K562 (cell line): ENCODE measurements at regions not wholly inside any gene's neighbourhood (a gene's known extent, or its start where the extent isn't known, plus 50 kb on each side); places are given as distances from the start of the nearest gene placed in this dataset.

Source experiments
- ATAC-seq: fragments of 200-7000 bp; cut with Tn5 transposase; 3 replicates; pipeline ENCODE4 v1.9.1; 2020; ENCODE audit warnings: moderate library complexity
- BruUV-seq: library from RNA; stranded (reverse); fragments of 400-500 nt; replicated peaks from 2 replicates; lab custom pipeline; 2021; lab: Mats Ljungman, UMichigan
- CTCF ChIA-PET: fragments of 300-600 bp; formaldehyde crosslinking; extraction: SDS; loops from one replicate; lab custom pipeline; 2021; ENCODE audit warnings: low intra/inter-chr PET ratio; lab: Yijun Ruan, JAX
- POLR2A ChIA-PET: fragments of 300-600, 350-650 bp; sonication (Branson Sonifier 250); formaldehyde crosslinking; extraction: SDS; loops from one replicate; lab custom pipeline; 2021; ENCODE audit warnings: antibody characterized with exemption, inconsistent platforms; lab: Yijun Ruan, JAX
- DNase-seq, 4 experiments: peaks; one replicate each; pipeline versions ENCODE4 v3.0.0 to v3.0.0-alpha.2; 2011 to 2018; ENCODE audit warnings: low spot score in 3 of 4, mixed read lengths in 3 of 4; ENCODE audit errors: extremely low read depth in 1 of 4
- FAIRE-seq: peaks from 2 replicates; lab custom pipeline; 2011; peaks lifted over from hg19 to GRCh38; lab: Jason Lieb, UNC
- H2AFZ ChIP-seq: 2 replicates; pipeline ENCODE4 v1.6.0; 2011; ENCODE audit warnings: low read depth, low read length, control low read depth, inconsistent platforms
- H3K27ac ChIP-seq: fragments of 200-600 bp; 3 replicates; pipeline ENCODE4 v1.8.0; 2011; ENCODE audit warnings: low read depth, mild to moderate bottlenecking, control low read depth, inconsistent platforms, low read length, moderate library complexity, mixed read lengths; ENCODE audit errors: extremely low read depth
- H3K27me3 ChIP-seq, 2 experiments: fragments of 300-600 bp in 1 of 2; 2 replicates in 1 of 2; 3 replicates in 1 of 2; pipeline versions ENCODE4 v1.6.0 to v1.8.0; 2011; ENCODE audit warnings: inconsistent platforms in 2 of 2, low read length in 2 of 2, mild to moderate bottlenecking in 1 of 2, mixed read lengths in 1 of 2, moderate library complexity in 1 of 2; ENCODE audit not compliant: control insufficient read depth in 2 of 2, insufficient read depth in 2 of 2
- H3K36me3 ChIP-seq: fragments of 300-600 bp; 3 replicates; pipeline ENCODE4 v1.8.0; 2011; ENCODE audit warnings: mild to moderate bottlenecking, low read length, inconsistent platforms; ENCODE audit not compliant: control insufficient read depth, insufficient read depth
- H3K4me1 ChIP-seq, 2 experiments: fragments of 200-600 bp in 1 of 2; replicated peaks in 1 of 2; 2 replicates in 1 of 2; 3 replicates in 1 of 2; pipeline versions ENCODE4 v1.5.1 to v1.8.0; 2011; ENCODE audit warnings: inconsistent platforms in 2 of 2, low read length in 2 of 2, mild to moderate bottlenecking in 1 of 2, mixed read lengths in 1 of 2, moderate library complexity in 1 of 2; ENCODE audit not compliant: control insufficient read depth in 2 of 2, insufficient read depth in 2 of 2
- H3K4me2 ChIP-seq: 2 replicates; pipeline ENCODE4 v1.6.1; 2011; ENCODE audit warnings: low read length, control low read depth, inconsistent platforms, mixed read lengths; ENCODE audit not compliant: insufficient read depth
- H3K4me3 ChIP-seq: fragments of 200-600 bp; sonication (generic), shearing (Covaris generic); 2 replicates; pipeline ENCODE4 v1.5.1; 2016; ENCODE audit warnings: control low read depth, inconsistent platforms
- H3K79me2 ChIP-seq: fragments of 200-600 bp; 3 replicates; pipeline ENCODE4 v1.8.0; 2011; ENCODE audit warnings: low read length, inconsistent platforms; ENCODE audit not compliant: control insufficient read depth, insufficient read depth
- H3K9ac ChIP-seq, 2 experiments: 2 replicates each; pipeline versions ENCODE4 v1.6.0 to v1.6.1; 2011; ENCODE audit warnings: low read depth in 2 of 2, low read length in 2 of 2, control low read depth in 1 of 2, inconsistent platforms in 1 of 2, mild to moderate bottlenecking in 1 of 2, mixed read lengths in 1 of 2; ENCODE audit not compliant: insufficient read depth in 1 of 2
- H3K9me1 ChIP-seq: one replicate; pipeline ENCODE4 v1.6.0; 2011; ENCODE audit warnings: inconsistent platforms, mild to moderate bottlenecking, low read length, moderate library complexity; ENCODE audit not compliant: control insufficient read depth, insufficient read depth
- H3K9me3 ChIP-seq: replicated peaks from 2 replicates; pipeline ENCODE4 v1.5.1; 2011; ENCODE audit warnings: low read depth, low read length, inconsistent platforms; ENCODE audit not compliant: control insufficient read depth, insufficient read depth
- H4K20me1 ChIP-seq: replicated peaks from 2 replicates; pipeline ENCODE4 v1.6.1; 2011; ENCODE audit warnings: low read length, inconsistent platforms, mixed read lengths; ENCODE audit not compliant: control insufficient read depth, insufficient read depth
- ARID4B ChIP-seq: sonication (generic); formaldehyde crosslinking; IDR thresholded peaks from 2 replicates; pipeline ENCODE4 v1.8.0; 2022; ENCODE audit warnings: mild to moderate bottlenecking, missing genetic modification reagents
- CBX1 ChIP-seq: sonication (generic); IDR thresholded peaks from 2 replicates; pipeline ENCODE4 v1.6.1; 2016; ENCODE audit warnings: antibody characterized with exemption, low read depth, mild to moderate bottlenecking
- CHD4 ChIP-seq: fragments of 200-600 bp; sonication (generic); IDR thresholded peaks from 3 replicates; pipeline ENCODE4 v1.6.1; 2012; ENCODE audit warnings: low read depth, mild to moderate bottlenecking, mixed read lengths, low read length, inconsistent platforms; ENCODE audit not compliant: insufficient read depth, insufficient replicate concordance, poor library complexity, severe bottlenecking
- FOXJ3 ChIP-seq: sonication (generic); formaldehyde crosslinking; IDR thresholded peaks from 2 replicates; pipeline ENCODE4 v1.4.0; 2020; ENCODE audit warnings: mild to moderate bottlenecking, missing genetic modification reagents
- MAZ ChIP-seq, 2 experiments: fragments of 450-650 bp in 1 of 2; sonication (generic) in 1 of 2; formaldehyde crosslinking; IDR thresholded peaks in 1 of 2; conservative IDR thresholded peaks in 1 of 2; 2 replicates each; pipeline versions ENCODE4 v1.4.0 to v1.5.0; 2020; ENCODE audit warnings: mild to moderate bottlenecking in 1 of 2, missing genetic modification reagents in 1 of 2
- MECOM ChIP-seq: fragments of 250-450 bp; sonication (Bioruptor Pico); IDR thresholded peaks from 2 replicates; pipeline ENCODE4 v1.8.0; 2022; ENCODE audit warnings: inconsistent platforms
- PPARD ChIP-seq: fragments of 250-450 bp; sonication (Bioruptor Pico); IDR thresholded peaks from 2 replicates; pipeline ENCODE4 v1.8.0; 2022; ENCODE audit warnings: inconsistent platforms, mild to moderate bottlenecking, moderate library complexity
- RBM25 ChIP-seq: fragments of 200-400 bp; formaldehyde crosslinking; IDR thresholded peaks from 2 replicates; pipeline ENCODE4 v1.6.1; 2018; ENCODE audit warnings: low read length, low read depth, moderate library complexity; ENCODE audit not compliant: severe bottlenecking
- SNIP1 ChIP-seq: fragments of 450-650 bp; IDR thresholded peaks from 2 replicates; pipeline ENCODE4 v1.7.1; 2017; ENCODE audit warnings: low read depth, mild to moderate bottlenecking
- TEAD1 ChIP-seq, 2 experiments: fragments of 450-650 bp in 1 of 2; sonication (generic) in 1 of 2; formaldehyde crosslinking; IDR thresholded peaks; 2 replicates each; pipeline versions ENCODE4 v1.4.0 to v1.8.0; 2020 to 2022; ENCODE audit warnings: mild to moderate bottlenecking in 2 of 2, missing genetic modification reagents in 1 of 2
- ZBTB33 ChIP-seq: sonication (generic); formaldehyde crosslinking; IDR thresholded peaks from 2 replicates; pipeline ENCODE4 v1.8.1; 2023; ENCODE audit warnings: mild to moderate bottlenecking, missing genetic modification reagents
- ZNF224 ChIP-seq: sonication (generic); formaldehyde crosslinking; IDR thresholded peaks from 2 replicates; pipeline ENCODE4 v1.8.0; 2022; ENCODE audit warnings: mild to moderate bottlenecking, missing genetic modification reagents
- WGBS: fragments of 100-300 bp; shearing (Covaris generic); methylation state at CpG from one replicate; pipeline ENCODE4 v1.1.6; 2016; ENCODE audit warnings: low coverage, mixed read lengths; ENCODE audit not compliant: insufficient coverage; ENCODE audit errors: missing lambda C conversion rate; 5-methylcytosine and 5-hydroxymethylcytosine counted together
- in situ Hi-C: fragments of 300-500 bp; cut with MboI; formaldehyde crosslinking; loops from 4 replicates; pipeline ENCODE4 v1.15.0; 2018; ENCODE audit warnings: inconsistent platforms, mixed read lengths
- intact Hi-C: fragments of 100-400 bp; cut with micrococcal nuclease; formaldehyde crosslinking; loops from 2 replicates; pipeline ENCODE4 v1.14.2; 2022
- TF ChIP-seq, protein P1 (sequence below): fragments of 150-350 bp; IDR thresholded peaks from 2 replicates; pipeline ENCODE4 v1.6.1; 2014; ENCODE audit warnings: low read depth, mild to moderate bottlenecking, low read length, borderline replicate concordance

- Histone ChIP-seq H3K9me1 (no peaks in the 10 kb centered on the region), H3K27ac (no peak overlapping the region), H3K9me3 (no peaks in the 10 kb centered on the region), H3K4me2 (no peak overlapping the region), H4K20me1 (no peaks in the 10 kb centered on the region), H3K4me1 (no peaks in the 10 kb centered on the region), H3K4me3 (no peak overlapping the region), H3K27me3 (no peaks in the 10 kb centered on the region), H3K36me3 (no peaks in the 10 kb centered on the region), H3K9ac (no peak overlapping the region), H3K79me2 (no peaks in the 10 kb centered on the region), H2AFZ (no peak overlapping the region)
- in situ Hi-C loops (no loop called here), intact Hi-C loops (no loop called here)
- DNase-seq (no peak), ATAC-seq (no peak), FAIRE-seq (no peak)
- no TSS peak for BruUV-seq
- ChIA-PET CTCF (no interaction called here), POLR2A (no interaction called here)
- WGBS: 0% methylated on average over 2 of the region's 2 CpGs
- TF ChIP-seq SNIP1 (no peak), TEAD1 (CRISPR knock-in tag; IDR thresholded peaks at IDR 0.05) (no peak), MAZ (CRISPR knock-in tag; conservative IDR thresholded peaks at IDR 0.05 in 1 of 2, IDR thresholded peaks at IDR 0.05 in 1 of 2) (no peak), RBM25 (no peak), CBX1 (no peak), FOXJ3 (no peak), MECOM (no peak), ZNF224 (CRISPR knock-in tag) (no peak), CHD4 (no peak), ARID4B (CRISPR knock-in tag) (no peak), ZBTB33 (CRISPR knock-in tag) (no peak), PPARD (no peak)
- TF ChIP-seq, protein P1, sequence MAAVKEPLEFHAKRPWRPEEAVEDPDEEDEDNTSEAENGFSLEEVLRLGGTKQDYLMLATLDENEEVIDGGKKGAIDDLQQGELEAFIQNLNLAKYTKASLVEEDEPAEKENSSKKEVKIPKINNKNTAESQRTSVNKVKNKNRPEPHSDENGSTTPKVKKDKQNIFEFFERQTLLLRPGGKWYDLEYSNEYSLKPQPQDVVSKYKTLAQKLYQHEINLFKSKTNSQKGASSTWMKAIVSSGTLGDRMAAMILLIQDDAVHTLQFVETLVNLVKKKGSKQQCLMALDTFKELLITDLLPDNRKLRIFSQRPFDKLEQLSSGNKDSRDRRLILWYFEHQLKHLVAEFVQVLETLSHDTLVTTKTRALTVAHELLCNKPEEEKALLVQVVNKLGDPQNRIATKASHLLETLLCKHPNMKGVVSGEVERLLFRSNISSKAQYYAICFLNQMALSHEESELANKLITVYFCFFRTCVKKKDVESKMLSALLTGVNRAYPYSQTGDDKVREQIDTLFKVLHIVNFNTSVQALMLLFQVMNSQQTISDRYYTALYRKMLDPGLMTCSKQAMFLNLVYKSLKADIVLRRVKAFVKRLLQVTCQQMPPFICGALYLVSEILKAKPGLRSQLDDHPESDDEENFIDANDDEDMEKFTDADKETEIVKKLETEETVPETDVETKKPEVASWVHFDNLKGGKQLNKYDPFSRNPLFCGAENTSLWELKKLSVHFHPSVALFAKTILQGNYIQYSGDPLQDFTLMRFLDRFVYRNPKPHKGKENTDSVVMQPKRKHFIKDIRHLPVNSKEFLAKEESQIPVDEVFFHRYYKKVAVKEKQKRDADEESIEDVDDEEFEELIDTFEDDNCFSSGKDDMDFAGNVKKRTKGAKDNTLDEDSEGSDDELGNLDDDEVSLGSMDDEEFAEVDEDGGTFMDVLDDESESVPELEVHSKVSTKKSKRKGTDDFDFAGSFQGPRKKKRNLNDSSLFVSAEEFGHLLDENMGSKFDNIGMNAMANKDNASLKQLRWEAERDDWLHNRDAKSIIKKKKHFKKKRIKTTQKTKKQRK: no peak
Measured at GRCh38 chr10:36211856-36212255, 569.8 kb upstream of the FZD8 start.
